ENCODE measurements at regions not wholly inside any gene's neighbourhood (a gene's known extent, or its start where the extent isn't known, plus 50 kb on each side); places are given as distances from the start of the nearest gene placed in this dataset.

DNA sequence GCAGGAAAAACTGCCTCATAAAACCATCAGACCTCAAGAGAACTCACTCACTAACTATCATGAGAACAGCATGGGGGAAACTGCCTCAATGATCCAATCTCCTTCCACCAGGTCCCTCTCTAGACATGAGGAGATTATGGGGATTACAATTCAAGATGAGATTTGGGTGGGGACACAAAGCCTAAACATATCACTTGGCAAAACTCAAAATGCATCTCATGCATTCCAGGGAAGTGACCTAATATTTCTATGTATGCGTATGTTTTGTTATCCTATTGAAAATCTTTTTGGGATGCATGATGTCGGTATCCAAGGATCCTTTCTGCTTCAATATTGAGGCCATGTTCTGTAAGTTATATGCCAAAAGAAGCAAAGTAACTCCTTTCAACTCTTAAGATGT lies 174.0 kb downstream of the PLK2 start:
- TF ChIP-seq, protein P1, sequence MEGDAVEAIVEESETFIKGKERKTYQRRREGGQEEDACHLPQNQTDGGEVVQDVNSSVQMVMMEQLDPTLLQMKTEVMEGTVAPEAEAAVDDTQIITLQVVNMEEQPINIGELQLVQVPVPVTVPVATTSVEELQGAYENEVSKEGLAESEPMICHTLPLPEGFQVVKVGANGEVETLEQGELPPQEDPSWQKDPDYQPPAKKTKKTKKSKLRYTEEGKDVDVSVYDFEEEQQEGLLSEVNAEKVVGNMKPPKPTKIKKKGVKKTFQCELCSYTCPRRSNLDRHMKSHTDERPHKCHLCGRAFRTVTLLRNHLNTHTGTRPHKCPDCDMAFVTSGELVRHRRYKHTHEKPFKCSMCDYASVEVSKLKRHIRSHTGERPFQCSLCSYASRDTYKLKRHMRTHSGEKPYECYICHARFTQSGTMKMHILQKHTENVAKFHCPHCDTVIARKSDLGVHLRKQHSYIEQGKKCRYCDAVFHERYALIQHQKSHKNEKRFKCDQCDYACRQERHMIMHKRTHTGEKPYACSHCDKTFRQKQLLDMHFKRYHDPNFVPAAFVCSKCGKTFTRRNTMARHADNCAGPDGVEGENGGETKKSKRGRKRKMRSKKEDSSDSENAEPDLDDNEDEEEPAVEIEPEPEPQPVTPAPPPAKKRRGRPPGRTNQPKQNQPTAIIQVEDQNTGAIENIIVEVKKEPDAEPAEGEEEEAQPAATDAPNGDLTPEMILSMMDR (conservative IDR thresholded peaks at IDR 0.05), result no peak
- TF ChIP-seq ZFX (IDR thresholded peaks at IDR 0.05), result no peak
